GM12878 (cell line): ENCODE measurements at regions not wholly inside any gene's neighbourhood (a gene's known extent, or its start where the extent isn't known, plus 50 kb on each side); places are given as distances from the start of the nearest gene placed in this dataset.

Experiments used
- ATAC-seq: fragments of 200-7000 bp; cut with Tn5 transposase; 3 replicates; pipeline ENCODE4 v1.9.1; 2020; ENCODE audit warnings: mild to moderate bottlenecking, moderate library complexity
- BruUV-seq: library from RNA; stranded (reverse); fragments of 400-500 nt; replicated peaks from 2 replicates; lab custom pipeline; 2021; lab: Mats Ljungman, UMichigan
- CTCF ChIA-PET: fragments of 300-600 bp; sonication (Branson Sonifier 250); formaldehyde crosslinking; extraction: SDS; loops from one replicate; lab custom pipeline; 2021; ENCODE audit warnings: inconsistent platforms; lab: Yijun Ruan, JAX
- POLR2A ChIA-PET: fragments of 350-600 bp; formaldehyde crosslinking; extraction: SDS; loops from one replicate; lab custom pipeline; 2021; ENCODE audit warnings: inconsistent platforms; lab: Charles Lee
- RAD21 ChIA-PET: fragments of 300-600 bp; sonication (Branson Sonifier 250); formaldehyde crosslinking; loops from one replicate; lab custom pipeline; 2023; ENCODE audit warnings: antibody characterized with exemption; ENCODE audit not compliant: unreplicated experiment; lab: Charles Lee
- SMC1A ChIA-PET: fragments of 300-600 bp; sonication (Branson Sonifier 250); formaldehyde crosslinking; loops from one replicate; lab custom pipeline; 2023; ENCODE audit not compliant: unreplicated experiment, uncharacterized antibody; lab: Charles Lee
- DNase-seq: peaks from one replicate; pipeline ENCODE4 v3.0.0-alpha.2; 2011; ENCODE audit warnings: low read depth, low spot score
- FAIRE-seq: peaks from 3 replicates; lab custom pipeline; 2011; peaks lifted over from hg19 to GRCh38; lab: Jason Lieb, UNC
- H2AFZ ChIP-seq: 2 replicates; pipeline ENCODE4 v1.6.0; 2011; ENCODE audit warnings: low read depth, low read length, control low read depth; ENCODE audit not compliant: control insufficient read depth
- H3K27ac ChIP-seq: 2 replicates; pipeline ENCODE4 v1.5.1; 2011; ENCODE audit warnings: control low read depth; ENCODE audit not compliant: control insufficient read depth, insufficient read depth
- H3K27me3 ChIP-seq, 2 experiments: replicated peaks in 1 of 2; 2 replicates each; pipeline versions ENCODE4 v1.6.0 to v1.6.1; 2011; ENCODE audit warnings: low read length in 1 of 2; ENCODE audit not compliant: control insufficient read depth in 2 of 2, insufficient read depth in 2 of 2
- H3K36me3 ChIP-seq, 2 experiments: 2 replicates each; pipeline ENCODE4 v1.5.1; 2011; ENCODE audit warnings: low read length in 1 of 2; ENCODE audit not compliant: control insufficient read depth in 2 of 2, insufficient read depth in 2 of 2
- H3K4me1 ChIP-seq: 2 replicates; pipeline ENCODE4 v1.6.1; 2011; ENCODE audit warnings: mild to moderate bottlenecking, low read length, moderate library complexity, mixed read lengths; ENCODE audit not compliant: control insufficient read depth, insufficient read depth
- H3K4me2 ChIP-seq: 2 replicates; pipeline ENCODE4 v1.6.0; 2011; ENCODE audit warnings: control low read depth; ENCODE audit not compliant: control insufficient read depth, insufficient read depth
- H3K4me3 ChIP-seq: fragments of 200-600 bp; sonication (generic); 2 replicates; pipeline ENCODE4 v1.5.1; 2016
- H3K79me2 ChIP-seq: 2 replicates; pipeline ENCODE4 v1.6.0; 2011; ENCODE audit warnings: low read length; ENCODE audit not compliant: control insufficient read depth, insufficient read depth
- H3K9ac ChIP-seq: 2 replicates; pipeline ENCODE4 v1.8.0; 2011; ENCODE audit warnings: low read length, control low read depth, mixed read lengths; ENCODE audit not compliant: control insufficient read depth, insufficient read depth
- H3K9me3 ChIP-seq: replicated peaks from 3 replicates; pipeline ENCODE4 v1.5.1; 2011; ENCODE audit warnings: mild to moderate bottlenecking, low read length; ENCODE audit not compliant: control insufficient read depth, insufficient read depth
- H4K20me1 ChIP-seq: 2 replicates; pipeline ENCODE4 v1.6.0; 2011; ENCODE audit not compliant: control insufficient read depth, insufficient read depth
- CEBPZ ChIP-seq: fragments of 150-350 bp; IDR thresholded peaks from 2 replicates; pipeline ENCODE4 v1.6.1; 2016; ENCODE audit warnings: low read depth, low read length
- CTCF ChIP-seq, 3 experiments: IDR thresholded peaks in 2 of 3; conservative IDR thresholded peaks in 1 of 3; 2 replicates each; pipeline ENCODE4 v1.5.1; 2011; ENCODE audit warnings: low read depth in 3 of 3, low read length in 3 of 3, mild to moderate bottlenecking in 3 of 3, control low read depth in 2 of 3, moderate library complexity in 2 of 3, inconsistent platforms in 1 of 3, mixed read lengths in 1 of 3; ENCODE audit not compliant: control insufficient read depth in 2 of 3, insufficient read depth in 1 of 3; ENCODE audit errors: extremely low read depth in 1 of 3
- HDGF ChIP-seq: fragments of 450-650 bp; IDR thresholded peaks from 2 replicates; pipeline ENCODE4 v1.6.1; 2016; ENCODE audit warnings: antibody characterized with exemption
- IKZF2 ChIP-seq, 2 experiments: fragments of 450-650 bp; IDR thresholded peaks; 2 replicates each; pipeline ENCODE4 v1.6.1; 2017; ENCODE audit warnings: mild to moderate bottlenecking in 2 of 2, moderate library complexity in 2 of 2
- IRF4 ChIP-seq: IDR thresholded peaks from 2 replicates; pipeline ENCODE4 v1.6.1; 2011; ENCODE audit warnings: low read depth, low read length
- KAT2A ChIP-seq: conservative IDR thresholded peaks from 2 replicates; pipeline ENCODE4 v1.6.1; 2011; ENCODE audit warnings: low read depth, low read length; ENCODE audit not compliant: control insufficient read depth
- MXI1 ChIP-seq: fragments of 150-350 bp; IDR thresholded peaks from 2 replicates; pipeline ENCODE4 v1.6.1; 2011; ENCODE audit warnings: low read depth, mild to moderate bottlenecking, inconsistent platforms, low read length, improper control_type of control experiment
- NBN ChIP-seq: fragments of 450-650 bp; IDR thresholded peaks from 2 replicates; pipeline ENCODE4 v1.6.1; 2016
- RAD21 ChIP-seq: IDR thresholded peaks from 2 replicates; pipeline ENCODE4 v1.6.1; 2011; ENCODE audit warnings: mild to moderate bottlenecking, low read depth, low read length, moderate library complexity; ENCODE audit not compliant: insufficient read depth
- RFX5 ChIP-seq: IDR thresholded peaks from 2 replicates; pipeline ENCODE4 v1.6.1; 2011; ENCODE audit warnings: low read depth, low read length, improper control_type of control experiment
- SPI1 ChIP-seq: IDR thresholded peaks from 2 replicates; pipeline ENCODE4 v1.6.1; 2011; ENCODE audit warnings: low read depth, mild to moderate bottlenecking, low read length, moderate library complexity, borderline replicate concordance; ENCODE audit not compliant: insufficient read depth
- WGBS: methylation state at CpG from one replicate; pipeline ENCODE4 v1.1.6; 2016; ENCODE audit warnings: low lambda C conversion rate; ENCODE audit not compliant: insufficient replicate concordance, insufficient coverage; ENCODE audit errors: missing lambda C conversion rate; 5-methylcytosine and 5-hydroxymethylcytosine counted together
- in situ Hi-C: fragments of 300-500 bp; cut with MboI; formaldehyde crosslinking; loops from 9 replicates; pipeline ENCODE4 v1.14.3; 2018; ENCODE audit warnings: mixed read lengths
- intact Hi-C: fragments of 100-400 bp; cut with micrococcal nuclease; formaldehyde crosslinking; loops from one replicate; pipeline ENCODE4 v1.14.2; 2022; ENCODE audit not compliant: unreplicated experiment

- H3K9ac ChIP-seq = no peak overlapping the region
- H3K9me3 ChIP-seq = no peaks in the 10 kb centered on the region; the same call in 2 of the 3 replicates
- FAIRE-seq = no peak
- TF ChIP-seq SPI1 (no peak), CEBPZ (no peak), IKZF2 (IDR thresholded peaks at IDR 0.05) (no peak), HDGF (no peak), IRF4 (no peak), KAT2A (no peak), MXI1 (no peak), CTCF (IDR thresholded peaks at IDR 0.05 in 2 of 3, conservative IDR thresholded peaks at IDR 0.05 in 1 of 3; ENCODE audit: control insufficient read depth in 2 of 3, extremely low read depth in 1 of 3, insufficient read depth in 1 of 3, low read depth in 3 of 3, low read length in 3 of 3) (no peak), RAD21 (no peak), NBN (no peak), RFX5 (no peak)
- TF ChIP-seq, all 136 proteins: peak for 0
- no peak overlapping the region for H3K4me3 ChIP-seq
- SMC1A ChIA-PET = interaction anchor here (1.4 kb wide), 1 partner anchor 17 kb away, joined by 5 read pairs; no protein-coding TSS in a partner anchor
- in situ Hi-C loops (no loop called here), intact Hi-C loops (no loop called here)
- H3K36me3 ChIP-seq = no peaks in the 10 kb centered on the region
- BruUV-seq = no TSS peak
- WGBS = 33% methylated on average over 5 of the region's 5 CpGs
- no peak overlapping the region for H3K4me2 ChIP-seq
- H3K4me1 ChIP-seq = no peaks in the 10 kb centered on the region
- H4K20me1 ChIP-seq = no peaks in the 10 kb centered on the region
- no peaks in the 10 kb centered on the region for H3K79me2 ChIP-seq
- POLR2A ChIA-PET = no interaction called here
- DNase-seq (no peak), ATAC-seq (no peak)
- CTCF ChIA-PET = no interaction called here
- H2AFZ ChIP-seq = no peak overlapping the region
- no peak overlapping the region for H3K27ac ChIP-seq
- RAD21 ChIA-PET = no interaction called here
- H3K27me3 ChIP-seq = no peaks in the 10 kb centered on the region
Measured at GRCh38 chr20:39347626-39348025, 385.5 kb downstream of the DHX35 start.
